Stomach (tissue), 8 donors: ENCODE measurements at regions not wholly inside any gene's neighbourhood (a gene's known extent, or its start where the extent isn't known, plus 50 kb on each side); places are given as distances from the start of the nearest gene placed in this dataset.
"Not testable (repeated sequence)": the region's sequence is repeated elsewhere in the genome, so short reads cannot be mapped to it uniquely, and the experiment has no call there.

Experiments used
- DNase-seq, 2 donors: peaks; one replicate each; pipeline versions ENCODE4 v3.0.0 to v3.0.0-alpha.2; 2013 to 2019
- H3K27ac ChIP-seq, 5 donors: fragments of 200-600 bp in 4 of 5; sonication (generic) in 4 of 5; one replicate each; pipeline ENCODE4 v1.5.1; 2013 to 2019; ENCODE audit warnings: mild to moderate bottlenecking in 1 of 5, moderate library complexity in 1 of 5
- H3K27me3 ChIP-seq, 3 donors: fragments of 200-600 bp; sonication (generic); one replicate each; pipeline ENCODE4 v1.5.1; 2017 to 2019; ENCODE audit warnings: mixed run types in 1 of 3
- H3K36me3 ChIP-seq, 4 donors: fragments of 200-600 bp; sonication (generic); 1 replicate in 3 of 4; 2 replicates in 1 of 4; pipeline ENCODE4 v1.5.1; 2016 to 2019
- H3K4me1 ChIP-seq, 4 donors: fragments of 200-600 bp; sonication (generic); one replicate each; pipeline ENCODE4 v1.5.1; 2016 to 2019
- H3K4me3 ChIP-seq, 4 donors: fragments of 200-600 bp; sonication (generic) in 3 of 4; one replicate each; pipeline ENCODE4 v1.5.1; 2016 to 2019; ENCODE audit warnings: mild to moderate bottlenecking in 1 of 4
- H3K9me3 ChIP-seq, 4 donors: fragments of 200-600 bp; sonication (generic); one replicate each; pipeline ENCODE4 v1.5.1; 2016 to 2019
- EP300 ChIP-seq: sonication (generic); formaldehyde crosslinking; IDR thresholded peaks from one replicate; pipeline ENCODE4 v1.6.1; 2017; ENCODE audit warnings: antibody characterized with exemption
- POLR2A ChIP-seq, 4 donors: fragments of 450-650 bp; IDR thresholded peaks; one replicate each; pipeline ENCODE4 v1.6.1; 2016; ENCODE audit warnings: antibody characterized with exemption in 4 of 4, control low read depth in 2 of 4, mild to moderate bottlenecking in 1 of 4, moderate library complexity in 1 of 4
- POLR2AphosphoS5 ChIP-seq, 3 donors: sonication (generic); formaldehyde crosslinking; IDR thresholded peaks; one replicate each; pipeline ENCODE4 v1.6.1; 2016; ENCODE audit warnings: antibody characterized with exemption in 3 of 3
- WGBS, 5 donors: extraction: QIAGEN DNeasy Blood & Tissue Kit in 3 of 5; methylation state at CpG; one replicate each; pipeline versions ENCODE4 v1.1.5 to v1.1.7; 2013 to 2018; 5-methylcytosine and 5-hydroxymethylcytosine counted together
- intact Hi-C: fragments of 100-400 bp; cut with DNase I; formaldehyde crosslinking; loops from one replicate; pipeline ENCODE4 v1.15.1; 2023; ENCODE audit warnings: low total_unique reads
- TF ChIP-seq, protein P1 (sequence below), 7 experiments: fragments of 450-650 bp in 4 of 7; fragments of 200-600 bp in 3 of 7; sonication (generic) in 3 of 7; IDR thresholded peaks; one replicate each; pipeline ENCODE4 v1.5.1; 2016 to 2019; ENCODE audit warnings: antibody characterized with exemption in 7 of 7, control low read depth in 2 of 7, mild to moderate bottlenecking in 1 of 7
- donor health status: healthy with polysubstance abuse.
- donor health status: Bipolar disorder and iron deficiency.
- donor health status: healthy.

GRCh38 chr2:122570641-122571040 is 815.2 kb downstream of the TSN start:
- peaks cover 0 to 7% (median 3%) of the 10 kb centered on the region in 4 donors for H3K9me3 ChIP-seq
- TF ChIP-seq POLR2AphosphoS5 (IDR thresholded peaks at IDR 0.05) (no peak), EP300 (no peak)
- TF ChIP-seq, protein P1, sequence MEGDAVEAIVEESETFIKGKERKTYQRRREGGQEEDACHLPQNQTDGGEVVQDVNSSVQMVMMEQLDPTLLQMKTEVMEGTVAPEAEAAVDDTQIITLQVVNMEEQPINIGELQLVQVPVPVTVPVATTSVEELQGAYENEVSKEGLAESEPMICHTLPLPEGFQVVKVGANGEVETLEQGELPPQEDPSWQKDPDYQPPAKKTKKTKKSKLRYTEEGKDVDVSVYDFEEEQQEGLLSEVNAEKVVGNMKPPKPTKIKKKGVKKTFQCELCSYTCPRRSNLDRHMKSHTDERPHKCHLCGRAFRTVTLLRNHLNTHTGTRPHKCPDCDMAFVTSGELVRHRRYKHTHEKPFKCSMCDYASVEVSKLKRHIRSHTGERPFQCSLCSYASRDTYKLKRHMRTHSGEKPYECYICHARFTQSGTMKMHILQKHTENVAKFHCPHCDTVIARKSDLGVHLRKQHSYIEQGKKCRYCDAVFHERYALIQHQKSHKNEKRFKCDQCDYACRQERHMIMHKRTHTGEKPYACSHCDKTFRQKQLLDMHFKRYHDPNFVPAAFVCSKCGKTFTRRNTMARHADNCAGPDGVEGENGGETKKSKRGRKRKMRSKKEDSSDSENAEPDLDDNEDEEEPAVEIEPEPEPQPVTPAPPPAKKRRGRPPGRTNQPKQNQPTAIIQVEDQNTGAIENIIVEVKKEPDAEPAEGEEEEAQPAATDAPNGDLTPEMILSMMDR (IDR thresholded peaks at IDR 0.05), result no peak
- H3K4me1 ChIP-seq, result no peaks in the 10 kb centered on the region
- intact Hi-C loops, result no loop called here
- DNase-seq, result no peak
- no peaks in the 10 kb centered on the region for H3K36me3 ChIP-seq
- H3K27ac ChIP-seq, result no peak overlapping the region
- 84 to 94% (median 92%) methylated on average over 15 of the region's 15 CpGs for WGBS, 5 donors
- H3K27me3 ChIP-seq, result no peaks in the 10 kb centered on the region
- no peak overlapping the region for H3K4me3 ChIP-seq

DNA sequence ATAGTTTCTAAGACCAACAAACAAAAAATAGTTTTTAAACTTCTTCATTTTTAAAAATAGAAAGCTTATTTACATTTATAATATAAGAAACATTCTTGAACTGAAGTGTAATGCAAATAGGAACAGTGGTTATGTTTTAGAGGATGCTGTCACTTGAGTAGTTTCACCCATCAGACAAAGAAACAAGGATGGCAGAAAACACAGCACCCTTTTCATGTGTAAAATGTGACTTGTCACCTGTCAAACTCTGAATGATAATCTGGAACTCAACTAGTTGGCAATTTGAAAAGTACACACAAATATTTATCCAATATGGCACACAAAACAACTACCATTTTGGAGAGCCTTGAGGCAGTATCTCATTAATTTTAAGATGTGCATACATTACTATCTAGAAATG is 816.0 kb downstream of the TSN start:
- H3K27me3 ChIP-seq, result not testable (repeated sequence)

GRCh38 chr2:122575076-122575475 is 819.6 kb downstream of the TSN start:
- TF ChIP-seq EP300 (no peak), POLR2AphosphoS5 (IDR thresholded peaks at IDR 0.05) (no peak), POLR2A (IDR thresholded peaks at IDR 0.05) (no peak)
- TF ChIP-seq, protein P1 (IDR thresholded peaks at IDR 0.05), result no peak
- intact Hi-C loops, result no loop called here

More for the DNA sequence above, 816.0 kb downstream of the TSN start:
- intact Hi-C loops, H3K4me1 ChIP-seq, H3K27ac ChIP-seq, DNase-seq, H3K36me3 ChIP-seq, H3K4me3 ChIP-seq, H3K9me3 ChIP-seq: not testable (repeated sequence)

GRCh38 chr2:122583159-122583917 is 827.9 kb downstream of the TSN start:
- 85 to 94% (median 91%) methylated on average over 2 of the region's 2 CpGs for WGBS, 5 donors
- Histone ChIP-seq H3K36me3 (no peaks in the 10 kb centered on the region), H3K9me3 (no peaks in the 10 kb centered on the region), H3K4me3 (no peak overlapping the region), H3K27me3 (no peaks in the 10 kb centered on the region), H3K4me1 (no peaks in the 10 kb centered on the region), H3K27ac (no peak overlapping the region)
- TF ChIP-seq POLR2A (IDR thresholded peaks at IDR 0.05) (no peak), POLR2AphosphoS5 (IDR thresholded peaks at IDR 0.05) (no peak), EP300 (no peak)
- TF ChIP-seq, protein P1 (IDR thresholded peaks at IDR 0.05), result no peak
- intact Hi-C loops, result no loop called here
- no peak for DNase-seq

More at GRCh38 chr2:122575076-122575475, 819.6 kb downstream of the TSN start:
- H3K4me1 ChIP-seq, result no peaks in the 10 kb centered on the region
- H3K36me3 ChIP-seq, result no peaks in the 10 kb centered on the region
- H3K27me3 ChIP-seq, result no peaks in the 10 kb centered on the region
- peaks cover 0 to 7% (median 3%) of the 10 kb centered on the region in 4 donors for H3K9me3 ChIP-seq
- DNase-seq, result no peak
- H3K4me3 ChIP-seq, result no peak overlapping the region
- H3K27ac ChIP-seq, result no peak overlapping the region

DNA sequence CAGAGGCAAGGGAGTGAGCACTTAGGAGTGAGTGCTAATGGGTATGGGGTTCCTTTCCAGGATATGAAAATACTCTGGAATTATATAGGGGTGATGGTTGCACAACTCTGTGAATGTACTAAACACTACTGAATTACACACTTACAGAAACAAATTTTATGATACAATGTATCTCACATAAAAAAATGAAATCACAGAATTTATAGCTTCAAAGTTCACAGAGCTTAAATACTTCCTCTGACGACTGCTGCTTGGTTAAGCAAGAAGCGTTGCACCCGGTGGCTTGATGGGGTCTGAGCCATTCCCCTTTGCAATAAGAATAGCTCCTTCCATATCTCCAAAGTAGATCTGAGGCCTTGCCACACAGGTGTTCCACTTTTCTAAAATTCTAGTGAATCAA is 835.1 kb downstream of the TSN start:
- Histone ChIP-seq H3K4me3 (no peak overlapping the region), H3K4me1 (no peaks in the 10 kb centered on the region), H3K9me3 (peaks cover 0 to 8% (median 3%) of the 10 kb centered on the region in 4 donors), H3K27me3 (no peaks in the 10 kb centered on the region), H3K27ac (no peak overlapping the region), H3K36me3 (no peaks in the 10 kb centered on the region)
- no peak for DNase-seq
- intact Hi-C loops, result no loop called here
- TF ChIP-seq POLR2A (IDR thresholded peaks at IDR 0.05), result no peak
- TF ChIP-seq, protein P1 (IDR thresholded peaks at IDR 0.05), result no peak
- no peak for TF ChIP-seq EP300
- TF ChIP-seq POLR2AphosphoS5 (IDR thresholded peaks at IDR 0.05), result no peak
- WGBS, 5 donors, result 87 to 97% (median 91%) methylated on average over 3 of the region's 3 CpGs
